Ovary (tissue), 3 donors: ENCODE measurements at regions not wholly inside any gene's neighbourhood (a gene's known extent, or its start where the extent isn't known, plus 50 kb on each side); places are given as distances from the start of the nearest gene placed in this dataset.

Source experiments
- CTCF ChIP-seq, 3 donors: fragments of 450-650 bp in 2 of 3; fragments of 200-600 bp in 1 of 3; IDR thresholded peaks; one replicate each; pipeline versions ENCODE4 v1.5.1 to v1.8.0; 2016 to 2022; ENCODE audit warnings: antibody characterized with exemption in 3 of 3, mild to moderate bottlenecking in 1 of 3
- POLR2A ChIP-seq: fragments of 450-650 bp; IDR thresholded peaks from one replicate; pipeline ENCODE4 v1.6.1; 2017; ENCODE audit warnings: antibody characterized with exemption, mild to moderate bottlenecking, moderate library complexity
- donor health status: DM: no; HTN: no; CAD: no.

- TF ChIP-seq POLR2A, result no peak
- TF ChIP-seq CTCF (IDR thresholded peaks at IDR 0.05), result no peak
Observed at GRCh38 chr6:56838965-56839364, 115.9 kb upstream of the BEND6 start.
